Hepatocyte (in vitro differentiated cells): ENCODE measurements at regions not wholly inside any gene's neighbourhood (a gene's known extent, or its start where the extent isn't known, plus 50 kb on each side); places are given as distances from the start of the nearest gene placed in this dataset.
"Not testable (repeated sequence)": the region's sequence is repeated elsewhere in the genome, so short reads cannot be mapped to it uniquely, and the experiment has no call there.

Experiments used
- DNase-seq: peaks from one replicate; pipeline ENCODE4 v3.0.0-alpha.2; 2016; ENCODE audit warnings: low spot score
- H2AFZ ChIP-seq: fragments of 200-600 bp; sonication (generic); 2 replicates; pipeline ENCODE4 v1.6.0; 2016; ENCODE audit warnings: antibody characterized with exemption, mild to moderate bottlenecking
- H3K27ac ChIP-seq: fragments of 200-600 bp; sonication (generic); 2 replicates; pipeline ENCODE4 v1.5.1; 2016; ENCODE audit warnings: mild to moderate bottlenecking
- H3K27me3 ChIP-seq: fragments of 200-600 bp; sonication (generic); 2 replicates; pipeline ENCODE4 v1.6.1; 2016
- H3K36me3 ChIP-seq: fragments of 200-600 bp; sonication (generic); replicated peaks from 2 replicates; pipeline ENCODE4 v1.5.1; 2016; ENCODE audit warnings: low read depth; ENCODE audit not compliant: insufficient read depth
- H3K4me1 ChIP-seq: fragments of 200-600 bp; sonication (generic); 2 replicates; pipeline ENCODE4 v1.5.1; 2016; ENCODE audit warnings: mild to moderate bottlenecking, moderate library complexity; ENCODE audit not compliant: insufficient read depth
- H3K4me2 ChIP-seq: fragments of 200-600 bp; sonication (generic); 2 replicates; pipeline ENCODE4 v1.6.0; 2016
- H3K4me3 ChIP-seq: fragments of 200-600 bp; sonication (generic); 2 replicates; pipeline ENCODE4 v1.5.1; 2016; ENCODE audit warnings: mild to moderate bottlenecking
- H3K79me2 ChIP-seq: fragments of 200-600 bp; sonication (generic); 2 replicates; pipeline ENCODE4 v1.6.0; 2017; ENCODE audit warnings: mild to moderate bottlenecking
- H3K9me2 ChIP-seq: fragments of 200-600 bp; sonication (generic); replicated peaks from 2 replicates; pipeline ENCODE4 v1.6.0; 2017; ENCODE audit warnings: mild to moderate bottlenecking; ENCODE audit not compliant: insufficient read depth
- H3K9me3 ChIP-seq: fragments of 200-600 bp; sonication (generic); 2 replicates; pipeline ENCODE4 v1.5.1; 2016; ENCODE audit warnings: low read depth, mild to moderate bottlenecking
- H4K20me1 ChIP-seq: fragments of 200-600 bp; sonication (generic); 2 replicates; pipeline ENCODE4 v1.6.0; 2016; ENCODE audit warnings: mild to moderate bottlenecking; ENCODE audit not compliant: insufficient read depth, poor library complexity, severe bottlenecking
- EZH2 ChIP-seq: fragments of 200-600 bp; sonication (generic); IDR thresholded peaks from 2 replicates; pipeline ENCODE4 v1.6.1; 2016; ENCODE audit warnings: antibody characterized with exemption, mild to moderate bottlenecking, borderline replicate concordance
- EZH2phosphoT487 ChIP-seq: fragments of 200-600 bp; sonication (generic); IDR thresholded peaks from one replicate; pipeline ENCODE4 v1.6.1; 2018; ENCODE audit warnings: antibody characterized with exemption, mild to moderate bottlenecking, low read depth, moderate library complexity; ENCODE audit not compliant: unreplicated experiment, severe bottlenecking
- WGBS: methylation state at CpG from one replicate; pipeline ENCODE4 v1.1.6; 2016; ENCODE audit warnings: low lambda C conversion rate; ENCODE audit errors: missing lambda C conversion rate; 5-methylcytosine and 5-hydroxymethylcytosine counted together
- TF ChIP-seq, protein P1 (sequence below): fragments of 200-600 bp; sonication (generic); IDR thresholded peaks from 2 replicates; pipeline ENCODE4 v1.5.1; 2016; ENCODE audit warnings: antibody characterized with exemption, mild to moderate bottlenecking; ENCODE audit not compliant: poor library complexity

DNA sequence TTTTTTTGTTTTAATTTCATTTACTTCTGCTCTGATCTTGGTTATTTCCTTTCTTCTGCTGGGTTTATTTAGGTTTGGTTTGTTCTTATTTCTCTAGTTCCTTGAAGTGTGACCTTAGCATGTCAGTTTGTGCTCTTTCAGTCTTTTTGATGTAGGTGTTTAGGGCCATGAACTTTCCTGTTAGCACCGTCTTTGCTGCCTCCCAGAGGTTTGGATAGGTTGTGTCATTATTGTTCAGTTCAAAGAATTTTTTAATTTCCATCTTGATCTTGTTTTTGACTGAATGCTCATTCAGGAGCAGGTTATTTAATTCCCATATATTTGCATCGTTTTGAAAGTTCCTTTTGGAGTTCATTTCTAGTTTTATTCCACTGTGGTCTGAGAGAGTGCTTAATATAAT lies 539.0 kb upstream of the ZP4 start:
- H3K9me3 ChIP-seq, H3K27me3 ChIP-seq, H3K27ac ChIP-seq, H4K20me1 ChIP-seq, H3K79me2 ChIP-seq, H3K4me2 ChIP-seq, H3K4me1 ChIP-seq, H3K36me3 ChIP-seq, H2AFZ ChIP-seq, H3K9me2 ChIP-seq, H3K4me3 ChIP-seq, DNase-seq: not testable (repeated sequence)
- TF ChIP-seq, protein P1, sequence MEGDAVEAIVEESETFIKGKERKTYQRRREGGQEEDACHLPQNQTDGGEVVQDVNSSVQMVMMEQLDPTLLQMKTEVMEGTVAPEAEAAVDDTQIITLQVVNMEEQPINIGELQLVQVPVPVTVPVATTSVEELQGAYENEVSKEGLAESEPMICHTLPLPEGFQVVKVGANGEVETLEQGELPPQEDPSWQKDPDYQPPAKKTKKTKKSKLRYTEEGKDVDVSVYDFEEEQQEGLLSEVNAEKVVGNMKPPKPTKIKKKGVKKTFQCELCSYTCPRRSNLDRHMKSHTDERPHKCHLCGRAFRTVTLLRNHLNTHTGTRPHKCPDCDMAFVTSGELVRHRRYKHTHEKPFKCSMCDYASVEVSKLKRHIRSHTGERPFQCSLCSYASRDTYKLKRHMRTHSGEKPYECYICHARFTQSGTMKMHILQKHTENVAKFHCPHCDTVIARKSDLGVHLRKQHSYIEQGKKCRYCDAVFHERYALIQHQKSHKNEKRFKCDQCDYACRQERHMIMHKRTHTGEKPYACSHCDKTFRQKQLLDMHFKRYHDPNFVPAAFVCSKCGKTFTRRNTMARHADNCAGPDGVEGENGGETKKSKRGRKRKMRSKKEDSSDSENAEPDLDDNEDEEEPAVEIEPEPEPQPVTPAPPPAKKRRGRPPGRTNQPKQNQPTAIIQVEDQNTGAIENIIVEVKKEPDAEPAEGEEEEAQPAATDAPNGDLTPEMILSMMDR, result peak; percentile 23
- whole genome bisulfite sequencing, result 63% methylated on average over 2 of the region's 2 CpGs

GRCh38 chr1:238419209-238419608 lies 528.5 kb upstream of the ZP4 start:
- no peaks in the 10 kb centered on the region for H3K36me3 ChIP-seq
- TF ChIP-seq, protein P1, result no peak
- TF ChIP-seq EZH2phosphoT487 (no peak), EZH2 (no peak)
- H3K4me3 ChIP-seq, result no peak overlapping the region
- no peak overlapping the region for H3K4me2 ChIP-seq
- H3K4me1 ChIP-seq, result no peaks in the 10 kb centered on the region
- no peaks in the 10 kb centered on the region for H3K27me3 ChIP-seq
- no peak overlapping the region for H2AFZ ChIP-seq
- no peak for DNase-seq
- no peak overlapping the region for H3K27ac ChIP-seq
- 74% methylated on average over 3 of the region's 3 CpGs for WGBS
- no peaks in the 10 kb centered on the region for H3K79me2 ChIP-seq
- no peaks in the 10 kb centered on the region for H3K9me3 ChIP-seq
- H3K9me2 ChIP-seq, result no peaks in the 10 kb centered on the region
- H4K20me1 ChIP-seq, result no peaks in the 10 kb centered on the region

- no peaks in the 10 kb centered on the region for H3K79me2 ChIP-seq
- H3K4me2 ChIP-seq, result no peak overlapping the region
- no peak overlapping the region for H3K4me3 ChIP-seq
- no peaks in the 10 kb centered on the region for H3K27me3 ChIP-seq
- H3K4me1 ChIP-seq, result no peaks in the 10 kb centered on the region
- H3K9me2 ChIP-seq, result no peaks in the 10 kb centered on the region
- no peak for DNase-seq
- no peaks in the 10 kb centered on the region for H4K20me1 ChIP-seq
- H3K36me3 ChIP-seq, result no peaks in the 10 kb centered on the region
- 78% methylated on average over 5 of the region's 5 CpGs for WGBS
- H3K9me3 ChIP-seq, result no peaks in the 10 kb centered on the region
- H3K27ac ChIP-seq, result no peak overlapping the region
- no peak overlapping the region for H2AFZ ChIP-seq
- TF ChIP-seq EZH2 (no peak), EZH2phosphoT487 (no peak)
- TF ChIP-seq, protein P1, result no peak
Measured at GRCh38 chr1:238409932-238410331, 519.2 kb upstream of the ZP4 start.

- no peak overlapping the region for H3K4me2 ChIP-seq
- H3K27me3 ChIP-seq, result no peaks in the 10 kb centered on the region
- DNase-seq, result no peak
- H4K20me1 ChIP-seq, result no peaks in the 10 kb centered on the region
- H3K79me2 ChIP-seq, result no peaks in the 10 kb centered on the region
- TF ChIP-seq EZH2, result no peak
- no peak for TF ChIP-seq EZH2phosphoT487
- TF ChIP-seq, protein P1, result no peak
- no peaks in the 10 kb centered on the region for H3K9me2 ChIP-seq
- no peak overlapping the region for H3K27ac ChIP-seq
- H3K9me3 ChIP-seq, result no peaks in the 10 kb centered on the region
- WGBS, result 70% methylated on average over 3 of the region's 3 CpGs
- H3K4me3 ChIP-seq, result no peak overlapping the region
- H3K36me3 ChIP-seq, result no peaks in the 10 kb centered on the region
- no peaks in the 10 kb centered on the region for H3K4me1 ChIP-seq
- no peak overlapping the region for H2AFZ ChIP-seq
Measured at GRCh38 chr1:238409191-238409850, 518.6 kb upstream of the ZP4 start.
